Keratinocyte (primary cell): ENCODE measurements at regions not wholly inside any gene's neighbourhood (a gene's known extent, or its start where the extent isn't known, plus 50 kb on each side); places are given as distances from the start of the nearest gene placed in this dataset.

ENCODE experiments used
- DNase-seq: peaks from one replicate; pipeline ENCODE4 v3.0.0-alpha.2; 2011; ENCODE audit warnings: low read depth, missing footprints, low spot score
- FAIRE-seq: peaks from 2 replicates; lab custom pipeline; 2011; peaks lifted over from hg19 to GRCh38; lab: Jason Lieb, UNC
- H2AFZ ChIP-seq: 2 replicates; pipeline ENCODE4 v1.6.0; 2012; ENCODE audit warnings: low read length, control low read depth, inconsistent platforms; ENCODE audit not compliant: control insufficient read depth
- H3K27ac ChIP-seq: 2 replicates; pipeline ENCODE4 v1.5.1; 2011; ENCODE audit warnings: low read length; ENCODE audit not compliant: control insufficient read depth, insufficient read depth
- H3K27me3 ChIP-seq: 3 replicates; pipeline ENCODE4 v1.6.0; 2011; ENCODE audit warnings: low read length; ENCODE audit not compliant: control insufficient read depth, insufficient read depth; ENCODE audit errors: extremely low read depth
- H3K36me3 ChIP-seq, 2 experiments: 2 replicates in 1 of 2; 3 replicates in 1 of 2; pipeline ENCODE4 v1.5.1; 2011; ENCODE audit warnings: low read length in 2 of 2, mild to moderate bottlenecking in 1 of 2; ENCODE audit not compliant: control insufficient read depth in 2 of 2, insufficient read depth in 2 of 2; ENCODE audit errors: extremely low read depth in 1 of 2
- H3K4me1 ChIP-seq: 3 replicates; pipeline ENCODE4 v1.5.1; 2011; ENCODE audit warnings: low read length; ENCODE audit not compliant: control insufficient read depth, insufficient read depth; ENCODE audit errors: extremely low read depth
- H3K4me2 ChIP-seq: 3 replicates; pipeline ENCODE4 v1.6.0; 2011; ENCODE audit warnings: low read depth, low read length; ENCODE audit not compliant: control insufficient read depth, insufficient read depth; ENCODE audit errors: extremely low read depth
- H3K4me3 ChIP-seq, 3 experiments: fragments of 200-600 bp in 1 of 3; sonication (generic) in 1 of 3; 2 replicates in 2 of 3; 3 replicates in 1 of 3; pipeline ENCODE4 v1.5.1; 2011 to 2016; ENCODE audit warnings: low read length in 3 of 3, mild to moderate bottlenecking in 3 of 3, control low read depth in 2 of 3, inconsistent platforms in 1 of 3, low read depth in 1 of 3, mixed read lengths in 1 of 3, mixed run types in 1 of 3, moderate library complexity in 1 of 3; ENCODE audit not compliant: control insufficient read depth in 2 of 3, insufficient read depth in 2 of 3; ENCODE audit errors: extremely low read depth in 1 of 3
- H3K79me2 ChIP-seq: 2 replicates; pipeline ENCODE4 v1.6.0; 2012; ENCODE audit warnings: low read length; ENCODE audit not compliant: control insufficient read depth, insufficient read depth
- H3K9ac ChIP-seq: 3 replicates; pipeline ENCODE4 v1.6.0; 2011; ENCODE audit warnings: low read length; ENCODE audit not compliant: control insufficient read depth, insufficient read depth; ENCODE audit errors: extremely low read depth
- H3K9me1 ChIP-seq: 3 replicates; pipeline ENCODE4 v1.6.0; 2011; ENCODE audit warnings: low read length; ENCODE audit not compliant: control insufficient read depth, insufficient read depth; ENCODE audit errors: extremely low read depth
- H3K9me3 ChIP-seq: 2 replicates; pipeline ENCODE4 v1.5.1; 2012; ENCODE audit warnings: low read depth, low read length; ENCODE audit not compliant: control insufficient read depth
- H4K20me1 ChIP-seq: 3 replicates; pipeline ENCODE4 v1.6.0; 2011; ENCODE audit warnings: low read length; ENCODE audit not compliant: control insufficient read depth, insufficient read depth; ENCODE audit errors: extremely low read depth
- CTCF ChIP-seq, 3 experiments: IDR thresholded peaks in 1 of 3; conservative IDR thresholded peaks in 1 of 3; optimal IDR thresholded peaks in 1 of 3; 2 replicates in 2 of 3; 3 replicates in 1 of 3; pipeline versions ENCODE3 to v1.5.1; 2011; ENCODE audit warnings: low read length in 3 of 3, mild to moderate bottlenecking in 3 of 3, moderate library complexity in 2 of 3, control low read depth in 1 of 3, inconsistent platforms in 1 of 3; ENCODE audit not compliant: insufficient read depth in 2 of 3; ENCODE audit errors: extremely low read depth in 1 of 3
- EZH2 ChIP-seq: IDR thresholded peaks from one replicate; pipeline ENCODE4 v1.6.1; 2012; ENCODE audit warnings: inconsistent platforms, mild to moderate bottlenecking, low read length, moderate library complexity
- dilution Hi-C: fragments of 300-500 bp; cut with MboI; formaldehyde crosslinking; loops from one replicate; pipeline ENCODE4 v1.7.0; 2020; ENCODE audit warnings: low sequenced_read_pairs; ENCODE audit not compliant: extremely low pct_ligation_motif_present

GRCh38 chr9:129451089-129451656 lies 169.7 kb downstream of the C9orf50 start:
- Histone ChIP-seq H3K27me3 (peaks cover 4% of the 10 kb centered on the region), H3K9me1 (no peaks in the 10 kb centered on the region), H3K9me3 (no peaks in the 10 kb centered on the region), H2AFZ (no peak overlapping the region), H3K27ac (no peak overlapping the region), H3K79me2 (no peaks in the 10 kb centered on the region), H3K4me1 (no peaks in the 10 kb centered on the region), H4K20me1 (no peaks in the 10 kb centered on the region), H3K4me3 (no peak overlapping the region), H3K4me2 (no peak overlapping the region), H3K9ac (no peak overlapping the region), H3K36me3 (no peaks in the 10 kb centered on the region)
- dilution Hi-C loops = no loop called here
- FAIRE-seq = no peak
- TF ChIP-seq EZH2 = no peak
- TF ChIP-seq CTCF (optimal IDR thresholded peaks at IDR 0.05 in 1 of 3, IDR thresholded peaks at IDR 0.05 in 1 of 3, conservative IDR thresholded peaks at IDR 0.05 in 1 of 3; ENCODE audit: extremely low read depth in 1 of 3, insufficient read depth in 2 of 3, low read length in 3 of 3) = no peak
- DNase-seq = no peak

GRCh38 chr9:129449066-129449465 lies 171.8 kb downstream of the C9orf50 start:
- dilution Hi-C loops = no loop called here
- Histone ChIP-seq H3K9me1 (no peaks in the 10 kb centered on the region), H3K9ac (no peak overlapping the region), H3K79me2 (no peaks in the 10 kb centered on the region), H3K4me2 (no peak overlapping the region), H4K20me1 (no peaks in the 10 kb centered on the region), H3K27ac (no peak overlapping the region), H3K36me3 (no peaks in the 10 kb centered on the region), H3K4me3 (no peak overlapping the region), H3K9me3 (no peaks in the 10 kb centered on the region), H2AFZ (no peak overlapping the region), H3K27me3 (peaks cover 4% of the 10 kb centered on the region), H3K4me1 (no peaks in the 10 kb centered on the region)
- no peak for TF ChIP-seq CTCF (optimal IDR thresholded peaks at IDR 0.05 in 1 of 3, IDR thresholded peaks at IDR 0.05 in 1 of 3, conservative IDR thresholded peaks at IDR 0.05 in 1 of 3; ENCODE audit: extremely low read depth in 1 of 3, insufficient read depth in 2 of 3, low read length in 3 of 3)
- no peak for TF ChIP-seq EZH2
- FAIRE-seq = no peak
- no peak for DNase-seq
